IPS-18a (cell line): ENCODE measurements at regions not wholly inside any gene's neighbourhood (a gene's known extent, or its start where the extent isn't known, plus 50 kb on each side); places are given as distances from the start of the nearest gene placed in this dataset.

Experiments
- H3K27ac ChIP-seq: one replicate; pipeline ENCODE4 v1.5.1; 2013; ENCODE audit warnings: low read length
- H3K27me3 ChIP-seq: one replicate; pipeline ENCODE4 v1.6.1; 2013; ENCODE audit warnings: mild to moderate bottlenecking, low read length; ENCODE audit not compliant: control insufficient read depth, insufficient read depth
- H3K36me3 ChIP-seq: one replicate; pipeline ENCODE4 v1.6.1; 2013; ENCODE audit warnings: low read depth, low read length; ENCODE audit not compliant: control insufficient read depth
- H3K4me1 ChIP-seq: one replicate; pipeline ENCODE4 v1.6.1; 2013; ENCODE audit warnings: low read depth, low read length; ENCODE audit not compliant: control insufficient read depth
- H3K4me3 ChIP-seq: one replicate; pipeline ENCODE4 v1.5.1; 2013; ENCODE audit warnings: low read length
- H3K9ac ChIP-seq: one replicate; pipeline ENCODE4 v1.6.1; 2013; ENCODE audit warnings: mild to moderate bottlenecking, low read length, moderate library complexity
- H3K9me3 ChIP-seq: one replicate; pipeline ENCODE4 v1.6.1; 2013; ENCODE audit warnings: low read depth, low read length; ENCODE audit not compliant: control insufficient read depth

DNA sequence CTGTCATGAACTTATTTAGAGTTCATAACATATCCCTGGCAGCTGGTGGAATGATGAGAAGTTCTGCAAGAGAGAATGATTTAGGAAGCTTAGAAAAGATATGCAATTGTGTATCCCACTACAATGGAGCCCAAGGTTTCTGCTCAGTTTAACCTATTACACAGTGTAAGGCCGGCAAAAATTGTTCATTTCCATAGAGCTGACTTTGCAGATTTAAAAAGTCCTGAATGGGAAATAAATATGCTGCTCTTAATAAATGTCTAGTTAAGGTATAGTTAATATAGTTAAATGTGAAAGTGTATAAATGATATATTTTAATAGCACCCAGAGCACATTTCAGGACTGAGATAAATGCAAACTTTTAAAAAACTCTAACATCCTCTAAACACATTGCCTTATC, 149.9 kb downstream of the EVX1 start:
- Histone ChIP-seq H3K4me3 (no peak overlapping the region), H3K9ac (no peak overlapping the region), H3K9me3 (no peaks in the 10 kb centered on the region), H3K4me1 (no peaks in the 10 kb centered on the region), H3K27me3 (no peaks in the 10 kb centered on the region), H3K36me3 (no peaks in the 10 kb centered on the region), H3K27ac (no peak overlapping the region)

DNA sequence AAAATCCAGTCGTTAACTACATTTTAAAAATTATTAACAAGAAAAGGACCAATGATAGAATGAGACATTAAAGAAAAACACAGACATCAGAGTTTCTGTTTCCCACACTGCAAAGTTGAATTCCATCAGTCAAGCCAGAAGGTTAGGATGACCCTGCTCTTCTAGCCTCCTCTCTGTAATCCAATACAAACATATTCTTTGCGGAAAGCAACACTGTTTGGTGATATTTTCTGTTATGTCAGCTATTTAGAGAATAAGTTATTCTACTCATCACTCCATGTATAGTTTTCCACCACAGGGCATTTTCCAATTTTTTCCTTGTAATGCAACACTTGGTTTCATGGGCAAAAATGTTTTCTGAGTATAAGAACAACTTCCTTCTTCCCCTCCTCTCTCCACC, 152.3 kb downstream of the EVX1 start:
- Histone ChIP-seq H3K4me3 (no peak overlapping the region), H3K9ac (no peak overlapping the region), H3K27ac (no peak overlapping the region)

DNA sequence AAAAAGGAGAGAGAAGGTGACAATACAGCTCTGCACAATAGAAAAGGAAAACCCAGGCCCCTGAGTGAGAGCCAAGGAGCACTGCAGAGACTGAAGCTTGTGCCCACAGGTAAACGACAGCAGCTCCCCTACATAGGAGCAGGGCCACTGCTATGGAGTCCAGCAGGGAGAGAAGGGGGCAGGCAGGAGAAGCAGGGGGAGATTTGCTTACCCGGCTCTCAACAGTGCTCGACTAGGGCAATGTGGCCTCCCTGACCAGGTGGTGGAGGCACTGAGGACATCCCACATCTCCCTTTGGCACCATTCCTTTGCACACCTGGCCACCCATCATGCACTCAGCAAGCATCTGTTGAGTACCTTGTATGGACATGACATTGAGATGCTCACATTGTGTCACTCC, 153.0 kb downstream of the EVX1 start:
- no peaks in the 10 kb centered on the region for H3K4me1 ChIP-seq
- no peaks in the 10 kb centered on the region for H3K9me3 ChIP-seq
- no peak overlapping the region for H3K27ac ChIP-seq
- H3K4me3 ChIP-seq, result no peak overlapping the region
- H3K36me3 ChIP-seq, result no peaks in the 10 kb centered on the region
- no peak overlapping the region for H3K9ac ChIP-seq
- H3K27me3 ChIP-seq, result no peaks in the 10 kb centered on the region

More for the DNA sequence above, 152.3 kb downstream of the EVX1 start:
- no peaks in the 10 kb centered on the region for H3K36me3 ChIP-seq
- no peaks in the 10 kb centered on the region for H3K4me1 ChIP-seq
- H3K9me3 ChIP-seq, result no peaks in the 10 kb centered on the region
- no peaks in the 10 kb centered on the region for H3K27me3 ChIP-seq

- H3K9me3 ChIP-seq, result no peaks in the 10 kb centered on the region
- no peaks in the 10 kb centered on the region for H3K27me3 ChIP-seq
- no peaks in the 10 kb centered on the region for H3K36me3 ChIP-seq
- H3K4me3 ChIP-seq, result no peak overlapping the region
- no peak overlapping the region for H3K9ac ChIP-seq
- no peaks in the 10 kb centered on the region for H3K4me1 ChIP-seq
- no peak overlapping the region for H3K27ac ChIP-seq
These were observed 154.9 kb downstream of the EVX1 start for GRCh38 chr7:27397503-27397902.

- Histone ChIP-seq H3K4me1 (no peaks in the 10 kb centered on the region), H3K27me3 (no peaks in the 10 kb centered on the region), H3K4me3 (no peak overlapping the region), H3K9ac (no peak overlapping the region), H3K27ac (no peak overlapping the region), H3K9me3 (no peaks in the 10 kb centered on the region), H3K36me3 (no peaks in the 10 kb centered on the region)
These were observed 156.2 kb downstream of the EVX1 start for GRCh38 chr7:27398851-27399250.

- H3K36me3 ChIP-seq, result no peaks in the 10 kb centered on the region
- no peak overlapping the region for H3K4me3 ChIP-seq
- H3K9ac ChIP-seq, result no peak overlapping the region
- no peaks in the 10 kb centered on the region for H3K9me3 ChIP-seq
- H3K27me3 ChIP-seq, result no peaks in the 10 kb centered on the region
- no peaks in the 10 kb centered on the region for H3K4me1 ChIP-seq
- H3K27ac ChIP-seq, result no peak overlapping the region
These were observed 157.4 kb downstream of the EVX1 start for GRCh38 chr7:27399791-27400567.

GRCh38 chr7:27405780-27406179, 163.2 kb downstream of the EVX1 start:
- Histone ChIP-seq H3K4me3 (no peak overlapping the region), H3K36me3 (no peaks in the 10 kb centered on the region), H3K27me3 (no peaks in the 10 kb centered on the region), H3K4me1 (peaks cover 7% of the 10 kb centered on the region), H3K27ac (no peak overlapping the region), H3K9me3 (no peaks in the 10 kb centered on the region), H3K9ac (no peak overlapping the region)

- Histone ChIP-seq H3K27me3 (no peaks in the 10 kb centered on the region), H3K9me3 (no peaks in the 10 kb centered on the region), H3K4me3 (no peak overlapping the region), H3K4me1 (peaks cover 13% of the 10 kb centered on the region), H3K9ac (no peak overlapping the region), H3K27ac (no peak overlapping the region), H3K36me3 (no peaks in the 10 kb centered on the region)
These were observed 166.7 kb downstream of the EVX1 start for GRCh38 chr7:27409311-27409710.

DNA sequence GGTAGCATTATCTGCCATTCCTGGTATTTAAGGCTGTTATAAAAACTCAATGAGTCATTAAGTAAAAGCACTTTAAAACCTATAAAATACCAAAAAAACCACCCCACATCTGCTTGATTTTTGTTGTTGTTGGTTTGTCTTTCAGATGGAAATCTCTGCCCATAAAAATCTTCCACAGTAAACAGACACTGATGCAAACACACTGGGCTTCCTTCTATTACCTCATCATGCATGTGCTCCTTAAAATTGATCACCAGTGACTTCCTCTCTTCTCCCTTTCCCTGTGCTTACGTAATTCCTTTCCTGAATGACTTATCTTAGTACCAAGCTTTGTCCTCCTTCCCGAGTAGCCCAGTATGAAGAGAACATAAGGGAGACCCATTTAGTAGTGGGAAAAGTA, 167.2 kb downstream of the EVX1 start:
- H3K27me3 ChIP-seq, result no peaks in the 10 kb centered on the region
- no peak overlapping the region for H3K4me3 ChIP-seq
- H3K27ac ChIP-seq, result no peak overlapping the region
- no peak overlapping the region for H3K9ac ChIP-seq
- H3K4me1 ChIP-seq, result peaks cover 13% of the 10 kb centered on the region
- H3K9me3 ChIP-seq, result no peaks in the 10 kb centered on the region
- no peaks in the 10 kb centered on the region for H3K36me3 ChIP-seq

DNA sequence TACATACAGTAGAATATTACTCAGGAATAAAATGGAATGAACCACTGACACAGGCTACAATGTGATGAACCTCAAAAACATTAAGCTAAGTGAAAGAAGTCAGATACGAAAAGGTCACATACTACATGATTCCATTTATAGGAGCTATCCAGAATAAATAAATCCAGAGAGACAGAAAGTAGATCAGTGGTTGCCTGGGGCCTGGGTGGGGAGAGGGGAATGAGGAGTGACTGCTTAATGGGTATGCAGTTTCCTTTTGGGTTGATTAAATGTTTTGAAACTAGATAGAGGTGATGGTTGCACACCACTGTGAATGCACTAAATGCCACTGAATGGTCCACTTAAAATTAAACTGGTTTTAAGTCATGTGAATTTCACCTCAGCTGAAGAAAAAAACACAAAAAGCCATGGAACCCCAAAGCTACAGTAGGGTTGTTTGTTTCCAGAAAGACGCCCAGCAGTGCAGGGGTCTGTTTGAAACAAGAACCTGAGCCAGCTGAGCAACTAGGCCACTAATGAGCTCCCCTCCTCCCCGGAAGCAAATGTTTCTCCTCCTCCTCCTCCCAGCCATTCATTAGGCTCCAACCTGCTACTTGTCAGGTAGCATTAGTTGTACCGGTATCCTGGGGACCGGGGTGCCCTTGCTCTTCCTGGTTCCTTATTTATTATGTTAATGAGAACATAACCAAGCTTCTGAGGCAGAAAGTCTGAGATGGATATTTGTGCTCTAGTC, 168.4 kb downstream of the EVX1 start:
- Histone ChIP-seq H3K4me1 (peaks cover 13% of the 10 kb centered on the region), H3K27me3 (no peaks in the 10 kb centered on the region), H3K9ac (no peak overlapping the region), H3K9me3 (no peaks in the 10 kb centered on the region), H3K36me3 (no peaks in the 10 kb centered on the region), H3K4me3 (no peak overlapping the region), H3K27ac (no peak overlapping the region)

DNA sequence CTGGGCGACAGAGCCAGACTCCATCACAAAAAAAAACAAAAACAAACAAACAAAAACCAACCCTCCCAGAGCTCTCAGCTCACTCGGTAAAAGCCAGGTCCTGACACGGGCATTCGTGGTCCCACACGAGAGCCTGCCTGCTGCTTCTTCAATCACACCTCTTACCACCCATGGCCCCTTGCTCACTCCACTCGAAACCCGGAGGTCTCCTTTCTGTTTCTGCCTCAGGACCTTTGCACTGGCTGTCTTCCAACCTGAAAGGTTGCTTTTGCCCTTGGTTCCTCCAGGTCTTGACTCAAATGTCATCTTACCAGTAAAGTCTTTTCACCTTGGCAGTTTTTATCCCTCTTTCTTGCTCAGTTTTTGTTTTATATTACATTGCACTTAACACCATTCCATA, 169.6 kb downstream of the EVX1 start:
- Histone ChIP-seq H3K36me3 (no peaks in the 10 kb centered on the region), H3K9ac (no peak overlapping the region), H3K27me3 (no peaks in the 10 kb centered on the region), H3K4me1 (peaks cover 13% of the 10 kb centered on the region), H3K27ac (no peak overlapping the region), H3K9me3 (no peaks in the 10 kb centered on the region), H3K4me3 (no peak overlapping the region)

GRCh38 chr7:27418541-27418940, 175.9 kb downstream of the EVX1 start:
- no peaks in the 10 kb centered on the region for H3K36me3 ChIP-seq
- H3K4me3 ChIP-seq, result no peak overlapping the region
- H3K27ac ChIP-seq, result no peak overlapping the region
- no peak overlapping the region for H3K9ac ChIP-seq
- no peaks in the 10 kb centered on the region for H3K27me3 ChIP-seq
- H3K4me1 ChIP-seq, result no peaks in the 10 kb centered on the region
- no peaks in the 10 kb centered on the region for H3K9me3 ChIP-seq
